ENCODE measurements at regions not wholly inside any gene's neighbourhood (a gene's known extent, or its start where the extent isn't known, plus 50 kb on each side); places are given as distances from the start of the nearest gene placed in this dataset.

GRCh38 chr3:14307656-14308302 is 94.6 kb upstream of the SLC6A6 start:
- DNase-seq (ENCODE audit: low read depth in 2 of 2): no peak

- DNase-seq (ENCODE audit: low read depth in 2 of 2): no peak
Observed at GRCh38 chr3:14311729-14312128, 90.7 kb upstream of the SLC6A6 start.

DNA sequence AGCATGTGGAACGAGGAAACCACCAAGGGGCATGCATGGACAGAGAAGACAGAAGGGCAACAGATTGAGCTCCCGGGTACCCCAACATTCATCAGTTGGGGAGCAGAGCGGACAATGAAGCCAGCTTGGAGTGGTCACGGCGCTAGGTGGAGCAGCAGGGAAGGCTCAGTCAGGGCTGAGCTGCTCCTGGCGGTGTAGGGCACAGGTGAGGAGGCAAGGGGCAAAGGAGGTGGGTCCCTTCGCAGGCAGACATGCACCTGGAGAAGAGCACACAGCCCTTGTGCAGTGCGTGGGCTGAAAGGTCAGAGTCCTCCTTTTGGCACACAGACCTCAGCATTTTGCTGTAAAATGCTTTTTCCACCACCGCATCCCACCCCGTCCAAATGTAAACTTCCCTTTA is 90.0 kb upstream of the SLC6A6 start:
- DNase-seq (ENCODE audit: low read depth in 2 of 2): no peak

GRCh38 chr3:14317057-14317553 is 85.3 kb upstream of the SLC6A6 start:
- DNase-seq (ENCODE audit: low read depth in 2 of 2): no peak

- no peak for DNase-seq (ENCODE audit: low read depth in 2 of 2)
Observed at GRCh38 chr3:14318646-14319045, 83.8 kb upstream of the SLC6A6 start.

DNA sequence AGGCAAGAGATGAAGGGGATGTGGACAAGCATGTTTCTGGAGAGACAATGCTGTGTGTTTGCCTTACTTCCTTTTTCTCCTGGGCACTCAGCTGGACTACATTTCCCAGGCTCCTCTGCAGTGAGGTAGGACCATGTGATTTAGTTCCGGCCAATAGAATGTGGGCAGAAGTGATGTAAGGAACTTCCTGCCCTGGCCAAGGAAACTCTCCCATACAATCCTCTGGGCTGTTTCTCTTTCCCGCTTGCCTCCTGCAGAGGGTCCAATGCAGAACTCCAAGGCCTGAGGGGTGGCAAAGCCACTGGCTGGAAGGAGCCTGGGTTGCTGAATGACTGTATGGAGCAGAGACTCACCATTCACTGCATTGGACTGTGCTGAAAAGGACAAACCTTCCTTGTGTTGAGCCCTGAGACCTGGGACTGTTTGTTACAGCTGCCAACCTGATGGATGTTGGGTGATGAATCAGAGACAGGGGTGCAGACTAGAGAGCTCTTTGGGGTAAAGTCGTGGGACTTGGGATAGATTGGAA is 82.7 kb upstream of the SLC6A6 start:
- no peak for DNase-seq (ENCODE audit: low read depth in 2 of 2)

- no peak for DNase-seq (ENCODE audit: low read depth in 2 of 2)
Observed at GRCh38 chr3:14320219-14320618, 82.2 kb upstream of the SLC6A6 start.

GRCh38 chr3:14322001-14322400 is 80.4 kb upstream of the SLC6A6 start:
- no peak for DNase-seq (ENCODE audit: low read depth in 2 of 2)

GRCh38 chr3:14322667-14323295 is 79.6 kb upstream of the SLC6A6 start:
- no peak for DNase-seq (ENCODE audit: low read depth in 2 of 2)

DNA sequence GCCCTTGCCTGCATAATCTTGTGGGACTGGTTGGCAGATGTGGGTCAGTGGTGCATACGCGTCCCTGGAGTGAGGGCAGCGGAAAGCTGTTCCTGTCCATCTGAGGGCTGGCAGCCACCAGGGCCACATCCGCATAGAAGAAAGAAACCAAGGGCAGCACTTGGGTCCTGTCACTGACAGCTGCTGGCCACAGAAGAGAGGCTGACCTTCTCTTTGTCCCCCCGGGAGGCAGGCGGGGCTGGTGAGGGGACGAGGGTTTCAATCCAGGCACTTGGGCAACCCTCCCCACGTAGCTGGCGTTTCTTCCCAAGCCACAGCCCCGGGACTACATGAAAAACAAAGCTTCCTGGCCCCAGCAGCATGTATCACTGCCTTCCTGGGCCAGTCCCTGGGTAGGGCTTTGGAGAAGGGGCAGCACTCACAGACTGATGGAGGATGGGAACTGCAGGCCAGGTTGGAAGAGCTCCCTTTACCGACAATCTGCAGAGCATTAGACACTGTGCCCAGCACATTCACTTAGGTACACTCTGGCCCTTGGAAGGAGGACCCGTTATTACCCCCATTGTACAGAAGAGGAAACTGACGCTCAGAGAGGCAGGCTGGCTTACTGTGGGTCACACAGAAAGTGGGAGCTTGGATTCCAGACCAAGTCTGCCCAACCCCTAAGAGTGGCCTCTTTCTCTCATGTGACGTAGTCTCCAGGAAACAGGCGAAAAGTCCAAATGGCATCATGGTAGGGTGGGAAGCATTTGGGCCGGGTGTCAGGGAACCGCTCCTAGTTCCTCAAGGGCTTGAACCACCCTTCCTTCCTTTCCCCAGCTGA is 78.8 kb upstream of the SLC6A6 start:
- no peak for DNase-seq (ENCODE audit: low read depth in 2 of 2)

DNA sequence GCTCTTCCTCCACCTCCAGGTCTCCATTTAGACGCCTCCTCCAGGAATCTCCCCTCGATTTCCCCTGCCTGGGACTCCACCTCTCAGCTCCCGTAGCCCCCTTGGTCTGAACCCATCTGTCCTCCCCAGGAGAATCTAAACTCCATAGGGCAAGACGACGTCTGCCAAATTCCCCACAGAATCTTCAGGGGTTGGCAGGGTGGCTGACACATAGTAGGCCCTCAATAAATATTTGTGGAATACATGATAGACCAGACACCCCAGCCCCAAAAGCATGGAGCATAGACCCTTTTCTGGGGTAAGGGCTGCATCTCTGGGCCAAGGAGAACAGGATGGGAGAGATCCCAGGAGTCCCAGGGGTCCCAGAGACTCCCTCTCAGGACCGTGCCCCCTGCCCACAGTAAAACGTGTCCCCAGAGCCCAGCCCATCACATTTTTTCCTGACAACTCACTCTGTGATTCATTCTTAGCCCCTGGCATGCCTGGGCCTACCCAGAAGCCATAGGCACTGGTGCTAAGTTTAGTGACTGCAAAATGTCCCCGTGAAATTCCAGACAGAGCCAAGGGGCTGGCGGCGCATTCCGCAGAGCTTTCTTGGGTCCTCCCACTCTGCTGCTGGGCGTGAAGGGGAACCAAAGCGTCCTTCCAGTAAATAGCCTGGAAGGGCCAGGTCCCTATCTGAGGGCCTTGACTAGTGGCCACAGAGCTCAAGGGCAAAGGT is 78.0 kb upstream of the SLC6A6 start:
- DNase-seq (ENCODE audit: low read depth in 2 of 2): no peak

- no peak for DNase-seq (ENCODE audit: low read depth in 2 of 2)
Observed at GRCh38 chr3:14328422-14328821, 74.0 kb upstream of the SLC6A6 start.

- no peak for DNase-seq (ENCODE audit: low read depth in 2 of 2)
Observed at GRCh38 chr3:14329116-14329830, 73.1 kb upstream of the SLC6A6 start.

GRCh38 chr3:14329842-14330241 is 72.6 kb upstream of the SLC6A6 start:
- DNase-seq (ENCODE audit: low read depth in 2 of 2): no peak

- no peak for DNase-seq (ENCODE audit: low read depth in 2 of 2)
Observed at GRCh38 chr3:14330508-14330907, 71.9 kb upstream of the SLC6A6 start.

- DNase-seq (ENCODE audit: low read depth in 2 of 2): no peak
Observed at GRCh38 chr3:14331251-14331650, 71.2 kb upstream of the SLC6A6 start.

DNA sequence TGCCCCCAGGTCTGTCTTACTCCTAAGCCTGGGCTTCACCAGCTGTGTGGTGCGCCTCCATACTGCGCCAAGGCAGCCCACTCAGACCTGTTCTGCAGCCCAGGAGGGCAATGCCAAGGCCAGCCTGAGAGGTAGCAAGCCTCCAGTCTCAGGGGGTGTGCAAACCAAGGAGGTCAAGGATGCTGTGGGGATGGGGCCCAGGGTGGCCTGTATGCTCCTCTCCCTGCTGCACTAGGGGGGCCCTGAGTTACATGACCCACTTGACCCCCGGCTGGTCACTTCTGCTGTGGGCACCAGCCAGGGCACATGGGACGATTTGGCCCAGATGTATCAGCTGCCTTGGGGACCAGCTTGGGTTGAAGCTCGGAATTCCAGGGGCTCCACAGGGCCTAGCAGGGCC is 70.0 kb upstream of the SLC6A6 start:
- DNase-seq (ENCODE audit: low read depth in 2 of 2): no peak

DNA sequence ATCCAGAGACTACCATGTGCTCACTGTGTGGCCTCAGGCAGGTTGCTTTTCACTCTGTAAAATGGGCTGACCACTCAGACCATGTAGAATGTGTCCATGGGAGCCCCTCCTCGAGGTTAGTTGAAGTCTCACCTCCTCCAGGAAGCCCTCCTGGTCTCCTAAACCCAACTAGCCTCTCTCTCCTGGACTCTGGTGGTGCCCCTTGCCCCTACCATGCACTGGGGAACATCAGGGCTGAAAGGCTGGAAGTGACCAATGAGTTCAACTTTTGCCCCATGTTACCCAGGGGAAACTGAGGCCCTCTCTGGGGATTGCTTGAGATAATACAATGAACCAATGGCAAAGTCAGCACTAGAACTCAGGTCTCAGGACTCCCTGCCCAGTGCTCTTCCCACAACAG is 69.2 kb upstream of the SLC6A6 start:
- no peak for DNase-seq (ENCODE audit: low read depth in 2 of 2)

- DNase-seq (ENCODE audit: low read depth in 2 of 2): no peak
Observed at GRCh38 chr3:14333621-14334020, 68.8 kb upstream of the SLC6A6 start.

DNA sequence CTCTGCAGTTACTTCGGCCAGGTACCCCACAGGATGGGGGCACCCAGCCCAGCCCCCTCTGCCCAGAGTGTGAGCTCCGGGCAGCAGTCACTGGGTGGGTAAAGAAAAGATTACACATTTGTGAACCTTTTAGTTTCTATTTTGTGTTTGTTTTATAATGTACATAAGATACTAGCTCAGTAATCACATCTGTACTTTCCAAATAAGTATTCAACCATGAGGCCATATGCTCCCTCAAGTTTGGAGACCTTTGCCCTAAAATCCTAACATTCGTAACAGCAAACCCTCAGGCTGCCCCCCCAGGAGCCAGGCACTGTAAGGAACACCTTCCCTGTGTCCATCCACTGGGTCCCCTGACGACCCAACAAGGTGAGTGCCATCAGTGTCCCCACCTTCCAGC is 68.3 kb upstream of the SLC6A6 start:
- no peak for DNase-seq (ENCODE audit: low read depth in 2 of 2)

DNA sequence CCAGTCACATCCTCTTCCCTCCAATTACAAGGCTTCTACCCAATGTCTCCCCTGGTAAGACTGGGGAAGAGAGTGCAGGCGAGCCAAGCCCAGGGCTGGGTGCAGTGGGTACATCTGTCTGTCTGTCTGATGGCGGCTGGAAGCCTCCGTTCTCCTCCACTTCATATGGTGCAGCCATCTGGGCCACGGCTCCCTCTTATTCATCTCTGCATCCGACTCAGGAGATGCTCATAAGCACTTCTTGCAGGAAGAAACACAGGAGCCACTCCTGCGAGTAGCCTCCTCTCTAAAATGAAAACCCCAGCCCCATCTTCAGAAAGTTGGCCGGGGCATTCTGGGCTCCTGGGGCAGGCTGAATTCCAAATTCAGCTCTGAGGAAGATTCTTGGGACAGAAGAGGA is 67.5 kb upstream of the SLC6A6 start:
- no peak for DNase-seq (ENCODE audit: low read depth in 2 of 2)
